Hepatocyte (in vitro differentiated cells): ENCODE measurements at regions not wholly inside any gene's neighbourhood (a gene's known extent, or its start where the extent isn't known, plus 50 kb on each side); places are given as distances from the start of the nearest gene placed in this dataset.

Experiments used
- CTCF ChIP-seq: fragments of 200-600 bp; sonication (generic); IDR thresholded peaks from 2 replicates; pipeline ENCODE4 v1.5.1; 2016; ENCODE audit warnings: antibody characterized with exemption, mild to moderate bottlenecking; ENCODE audit not compliant: poor library complexity
- EZH2 ChIP-seq: fragments of 200-600 bp; sonication (generic); IDR thresholded peaks from 2 replicates; pipeline ENCODE4 v1.6.1; 2016; ENCODE audit warnings: antibody characterized with exemption, mild to moderate bottlenecking, borderline replicate concordance
- EZH2phosphoT487 ChIP-seq: fragments of 200-600 bp; sonication (generic); IDR thresholded peaks from one replicate; pipeline ENCODE4 v1.6.1; 2018; ENCODE audit warnings: antibody characterized with exemption, mild to moderate bottlenecking, low read depth, moderate library complexity; ENCODE audit not compliant: unreplicated experiment, severe bottlenecking

- TF ChIP-seq CTCF (no peak), EZH2 (no peak), EZH2phosphoT487 (no peak)
These were observed 543.1 kb downstream of the ZNF608 start for GRCh38 chr5:124203303-124203702.
